IMR-90 (cell line): ENCODE measurements at regions not wholly inside any gene's neighbourhood (a gene's known extent, or its start where the extent isn't known, plus 50 kb on each side); places are given as distances from the start of the nearest gene placed in this dataset.
"Not testable (repeated sequence)": the region's sequence is repeated elsewhere in the genome, so short reads cannot be mapped to it uniquely, and the experiment has no call there.

Experiments
- CTCF ChIP-seq: conservative IDR thresholded peaks from 2 replicates; pipeline ENCODE4 v1.5.1; 2012; ENCODE audit warnings: mild to moderate bottlenecking, low read depth, low read length, improper control_type of control experiment
- ELK1 ChIP-seq: fragments of 150-350 bp; IDR thresholded peaks from 2 replicates; pipeline ENCODE4 v1.6.1; 2016; ENCODE audit warnings: low read depth, mild to moderate bottlenecking, low read length, moderate library complexity, borderline replicate concordance
- NFE2L2 ChIP-seq: fragments of 150-350 bp; IDR thresholded peaks from 2 replicates; pipeline ENCODE4 v1.6.1; 2016; ENCODE audit warnings: low read depth, mild to moderate bottlenecking, low read length
- POLR2A ChIP-seq: IDR thresholded peaks from 2 replicates; pipeline ENCODE4 v1.6.1; 2012; ENCODE audit warnings: mild to moderate bottlenecking, low read depth, low read length
- USF2 ChIP-seq: fragments of 150-350 bp; IDR thresholded peaks from 2 replicates; pipeline ENCODE4 v1.6.1; 2017; ENCODE audit warnings: mild to moderate bottlenecking, antibody characterized with exemption, low read length, low read depth

GRCh38 chr4:77464100-77464499, 141.5 kb upstream of the CXCL13 start:
- not testable (repeated sequence) for TF ChIP-seq ELK1, POLR2A, CTCF, USF2, NFE2L2
